CD4-positive, alpha-beta memory T cell (primary cell): ENCODE measurements at regions not wholly inside any gene's neighbourhood (a gene's known extent, or its start where the extent isn't known, plus 50 kb on each side); places are given as distances from the start of the nearest gene placed in this dataset.

Source experiments
- CTCF ChIA-PET: fragments of 350-600 bp; sonication (Branson Sonifier 250); formaldehyde crosslinking; loops from one replicate; lab custom pipeline; 2021; ENCODE audit warnings: inconsistent platforms; ENCODE audit not compliant: partially characterized antibody; lab: Charles Lee
- POLR2A ChIA-PET: fragments of 350-600 bp; sonication (Branson Sonifier 250); formaldehyde crosslinking; loops from one replicate; lab custom pipeline; 2021; ENCODE audit not compliant: partially characterized antibody; lab: Charles Lee
- DNase-seq, 5 donors: peaks; one replicate each; pipeline versions ENCODE4 v3.0.0 to v3.0.0-alpha.2; 2020 to 2022; ENCODE audit warnings: mixed read lengths in 1 of 5
- H3K27ac ChIP-seq: one replicate; pipeline ENCODE4 v1.7.0; 2013; ENCODE audit warnings: low read depth, low read length
- H3K27me3 ChIP-seq: 2 replicates; pipeline ENCODE4 v1.7.0; 2013; ENCODE audit warnings: mild to moderate bottlenecking, low read length, moderate library complexity; ENCODE audit not compliant: insufficient read depth
- H3K36me3 ChIP-seq: 2 replicates; pipeline ENCODE4 v1.7.0; 2013; ENCODE audit warnings: mild to moderate bottlenecking, low read length, moderate library complexity; ENCODE audit not compliant: insufficient read depth
- H3K4me1 ChIP-seq: 2 replicates; pipeline ENCODE4 v1.7.0; 2013; ENCODE audit warnings: mild to moderate bottlenecking, low read length, moderate library complexity; ENCODE audit not compliant: insufficient read depth
- H3K4me3 ChIP-seq, 2 donors: one replicate each; pipeline ENCODE4 v1.7.0; 2013; ENCODE audit warnings: low read length in 2 of 2, mild to moderate bottlenecking in 1 of 2
- H3K9me3 ChIP-seq, 2 donors: one replicate each; pipeline ENCODE4 v1.7.0; 2013; ENCODE audit warnings: low read length in 2 of 2, control low read depth in 1 of 2; ENCODE audit not compliant: control insufficient read depth in 1 of 2
- H3K27ac Mint-ChIP-seq, 7 donors: one replicate each; pipeline ENCODE4 v1.8.0; 2020 to 2021; ENCODE audit warnings: mixed read lengths in 7 of 7, mild to moderate bottlenecking in 6 of 7, inconsistent platforms in 3 of 7, moderate library complexity in 3 of 7
- H3K27me3 Mint-ChIP-seq, 2 donors: one replicate each; pipeline ENCODE4 v1.8.0; 2020 to 2021; ENCODE audit warnings: mixed read lengths in 2 of 2
- H3K36me3 Mint-ChIP-seq, 2 donors: one replicate each; pipeline ENCODE4 v1.8.0; 2020 to 2021; ENCODE audit warnings: mixed read lengths in 2 of 2, inconsistent platforms in 1 of 2, mild to moderate bottlenecking in 1 of 2
- H3K4me1 Mint-ChIP-seq, 4 donors: one replicate each; pipeline ENCODE4 v1.8.0; 2020 to 2021; ENCODE audit warnings: mixed read lengths in 4 of 4, mild to moderate bottlenecking in 1 of 4
- H3K4me3 Mint-ChIP-seq, 8 donors: one replicate each; pipeline ENCODE4 v1.8.0; 2020 to 2021; ENCODE audit warnings: mixed read lengths in 8 of 8, mild to moderate bottlenecking in 7 of 8, moderate library complexity in 6 of 8, inconsistent platforms in 3 of 8
- H3K9me3 Mint-ChIP-seq, 8 donors: one replicate each; pipeline ENCODE4 v1.8.0; 2020 to 2021; ENCODE audit warnings: mixed read lengths in 8 of 8, mild to moderate bottlenecking in 5 of 8, inconsistent platforms in 3 of 8, moderate library complexity in 1 of 8
- intact Hi-C: fragments of 100-400 bp; cut with micrococcal nuclease; formaldehyde crosslinking; loops from one replicate; pipeline ENCODE4 v1.15.1; 2023

GRCh38 chr4:53712408-53713020 is 121.2 kb upstream of the LNX1 start:
- ChIA-PET POLR2A (no interaction called here), CTCF (no interaction called here)
- Histone ChIP-seq H3K27me3 (no peaks in the 10 kb centered on the region), H3K4me3 (no peak overlapping the region), H3K9me3 (no peaks in the 10 kb centered on the region), H3K4me1 (no peaks in the 10 kb centered on the region), H3K27ac (no peak overlapping the region), H3K36me3 (no peaks in the 10 kb centered on the region)
- no peak for DNase-seq
- peaks cover 4% of the 10 kb centered on the region in 2 donors for H3K27me3 Mint-ChIP-seq
- no peaks in the 10 kb centered on the region for H3K4me1 Mint-ChIP-seq
- no peak overlapping the region for H3K27ac Mint-ChIP-seq
- no peaks in the 10 kb centered on the region for H3K36me3 Mint-ChIP-seq
- no peaks in the 10 kb centered on the region for H3K9me3 Mint-ChIP-seq
- intact Hi-C loops = no loop called here
- no peak overlapping the region for H3K4me3 Mint-ChIP-seq

- DNase-seq = no peak
- Mint-ChIP-seq H3K27ac (no peak overlapping the region), H3K9me3 (no peaks in the 10 kb centered on the region), H3K27me3 (peaks cover 2 to 4% of the 10 kb centered on the region in 2 donors), H3K36me3 (no peaks in the 10 kb centered on the region), H3K4me3 (no peak overlapping the region), H3K4me1 (no peaks in the 10 kb centered on the region)
- Histone ChIP-seq H3K4me3 (no peak overlapping the region), H3K4me1 (no peaks in the 10 kb centered on the region), H3K36me3 (no peaks in the 10 kb centered on the region), H3K27ac (no peak overlapping the region), H3K9me3 (no peaks in the 10 kb centered on the region), H3K27me3 (no peaks in the 10 kb centered on the region)
- ChIA-PET CTCF (interaction anchor here (0.6 kb wide), 1 partner anchor 161 kb away, joined by 3 read pairs; no protein-coding TSS in a partner anchor), POLR2A (no interaction called here)
- intact Hi-C loops = no loop called here
Observed at GRCh38 chr4:53711926-53712325, 120.6 kb upstream of the LNX1 start.

- Histone ChIP-seq H3K4me1 (no peaks in the 10 kb centered on the region), H3K27ac (no peak overlapping the region), H3K36me3 (no peaks in the 10 kb centered on the region), H3K4me3 (no peak overlapping the region), H3K9me3 (no peaks in the 10 kb centered on the region), H3K27me3 (no peaks in the 10 kb centered on the region)
- Mint-ChIP-seq H3K9me3 (no peaks in the 10 kb centered on the region), H3K4me3 (no peak overlapping the region), H3K27ac (no peak overlapping the region), H3K4me1 (no peaks in the 10 kb centered on the region), H3K27me3 (peaks cover 0 to 2% of the 10 kb centered on the region in 2 donors), H3K36me3 (no peaks in the 10 kb centered on the region)
- no peak for DNase-seq
- ChIA-PET POLR2A (no interaction called here), CTCF (no interaction called here)
- intact Hi-C loops = no loop called here
Observed at GRCh38 chr4:53709693-53710092, 118.4 kb upstream of the LNX1 start.

- ChIA-PET POLR2A (no interaction called here), CTCF (interaction anchor here (1.7 kb wide), 1 partner anchor 527 kb away, joined by 6 read pairs; no protein-coding TSS in a partner anchor)
- no peaks in the 10 kb centered on the region for H3K27me3 ChIP-seq
- H3K4me1 Mint-ChIP-seq = peaks cover 2 to 11% (median 7%) of the 10 kb centered on the region in 4 donors
- no peaks in the 10 kb centered on the region for H3K9me3 Mint-ChIP-seq
- H3K4me3 Mint-ChIP-seq = no peak overlapping the region
- intact Hi-C loops = no loop called here
- H3K27ac Mint-ChIP-seq = no peak overlapping the region
- no peaks in the 10 kb centered on the region for H3K4me1 ChIP-seq
- DNase-seq = no peak
- no peak overlapping the region for H3K4me3 ChIP-seq
- no peaks in the 10 kb centered on the region for H3K9me3 ChIP-seq
- H3K27ac ChIP-seq = no peak overlapping the region
- H3K36me3 ChIP-seq = no peaks in the 10 kb centered on the region
- H3K36me3 Mint-ChIP-seq = no peaks in the 10 kb centered on the region
- peaks cover 4% of the 10 kb centered on the region in 2 donors for H3K27me3 Mint-ChIP-seq
Observed at GRCh38 chr4:53707491-53707890, 116.2 kb upstream of the LNX1 start.

GRCh38 chr4:53706422-53707032 is 115.2 kb upstream of the LNX1 start:
- H3K27me3 Mint-ChIP-seq = peaks cover 4% of the 10 kb centered on the region in 2 donors
- ChIA-PET CTCF (interaction anchor here (0.7 to 1.7 kb wide), 3 partner anchors 9 to 528 kb away, joined by 3 to 6 read pairs (median 3); no protein-coding TSS in a partner anchor), POLR2A (no interaction called here)
- no peaks in the 10 kb centered on the region for H3K9me3 ChIP-seq
- H3K36me3 ChIP-seq = no peaks in the 10 kb centered on the region
- no peak overlapping the region for H3K27ac ChIP-seq
- H3K9me3 Mint-ChIP-seq = no peaks in the 10 kb centered on the region
- intact Hi-C loops = loop anchor here (1.0 kb wide), 1 partner anchor 528 kb away; no protein-coding TSS in a partner anchor
- H3K4me3 ChIP-seq = no peak overlapping the region
- no peaks in the 10 kb centered on the region for H3K36me3 Mint-ChIP-seq
- no peak for DNase-seq
- no peak overlapping the region for H3K27ac Mint-ChIP-seq
- H3K4me1 Mint-ChIP-seq = peaks cover 2 to 11% (median 7%) of the 10 kb centered on the region in 4 donors
- H3K27me3 ChIP-seq = no peaks in the 10 kb centered on the region
- H3K4me1 ChIP-seq = no peaks in the 10 kb centered on the region
- H3K4me3 Mint-ChIP-seq = no peak overlapping the region

GRCh38 chr4:53705972-53706371 is 114.7 kb upstream of the LNX1 start:
- no peaks in the 10 kb centered on the region for H3K36me3 Mint-ChIP-seq
- Histone ChIP-seq H3K27ac (no peak overlapping the region), H3K4me1 (no peaks in the 10 kb centered on the region), H3K4me3 (no peak overlapping the region), H3K36me3 (no peaks in the 10 kb centered on the region), H3K27me3 (no peaks in the 10 kb centered on the region), H3K9me3 (no peaks in the 10 kb centered on the region)
- no peak for DNase-seq
- POLR2A ChIA-PET = no interaction called here
- CTCF ChIA-PET = interaction anchor here (0.9 to 1.7 kb wide), 2 partner anchors 10 to 528 kb away, joined by 3 to 6 read pairs; no protein-coding TSS in a partner anchor
- intact Hi-C loops = loop anchor here (1.0 kb wide), 1 partner anchor 528 kb away; no protein-coding TSS in a partner anchor
- no peaks in the 10 kb centered on the region for H3K9me3 Mint-ChIP-seq
- no peak overlapping the region for H3K27ac Mint-ChIP-seq
- peaks cover 2 to 11% (median 7%) of the 10 kb centered on the region in 4 donors for H3K4me1 Mint-ChIP-seq
- H3K4me3 Mint-ChIP-seq = no peak overlapping the region
- peaks cover 2 to 5% of the 10 kb centered on the region in 2 donors for H3K27me3 Mint-ChIP-seq

- Histone ChIP-seq H3K36me3 (no peaks in the 10 kb centered on the region), H3K4me3 (no peak overlapping the region), H3K4me1 (no peaks in the 10 kb centered on the region), H3K27ac (no peak overlapping the region), H3K9me3 (no peaks in the 10 kb centered on the region), H3K27me3 (no peaks in the 10 kb centered on the region)
- no peaks in the 10 kb centered on the region for H3K9me3 Mint-ChIP-seq
- DNase-seq = no peak
- H3K36me3 Mint-ChIP-seq = no peaks in the 10 kb centered on the region
- peaks cover 2 to 9% of the 10 kb centered on the region in 2 donors for H3K27me3 Mint-ChIP-seq
- peaks cover 2 to 11% (median 7%) of the 10 kb centered on the region in 4 donors for H3K4me1 Mint-ChIP-seq
- no peak overlapping the region for H3K4me3 Mint-ChIP-seq
- intact Hi-C loops = no loop called here
- no peak overlapping the region for H3K27ac Mint-ChIP-seq
- ChIA-PET POLR2A (no interaction called here), CTCF (no interaction called here)
Observed at GRCh38 chr4:53705151-53705764, 114.0 kb upstream of the LNX1 start.
